GM19035 (cell line): ENCODE measurements at regions not wholly inside any gene's neighbourhood (a gene's known extent, or its start where the extent isn't known, plus 50 kb on each side); places are given as distances from the start of the nearest gene placed in this dataset.
"Not testable (repeated sequence)": the region's sequence is repeated elsewhere in the genome, so short reads cannot be mapped to it uniquely, and the experiment has no call there.

ENCODE experiments used
- ATAC-seq: cut with Tn5 transposase; IDR thresholded peaks from one replicate; pipeline ENCODE4 v1.9.1; 2021; ENCODE audit not compliant: unreplicated experiment

DNA sequence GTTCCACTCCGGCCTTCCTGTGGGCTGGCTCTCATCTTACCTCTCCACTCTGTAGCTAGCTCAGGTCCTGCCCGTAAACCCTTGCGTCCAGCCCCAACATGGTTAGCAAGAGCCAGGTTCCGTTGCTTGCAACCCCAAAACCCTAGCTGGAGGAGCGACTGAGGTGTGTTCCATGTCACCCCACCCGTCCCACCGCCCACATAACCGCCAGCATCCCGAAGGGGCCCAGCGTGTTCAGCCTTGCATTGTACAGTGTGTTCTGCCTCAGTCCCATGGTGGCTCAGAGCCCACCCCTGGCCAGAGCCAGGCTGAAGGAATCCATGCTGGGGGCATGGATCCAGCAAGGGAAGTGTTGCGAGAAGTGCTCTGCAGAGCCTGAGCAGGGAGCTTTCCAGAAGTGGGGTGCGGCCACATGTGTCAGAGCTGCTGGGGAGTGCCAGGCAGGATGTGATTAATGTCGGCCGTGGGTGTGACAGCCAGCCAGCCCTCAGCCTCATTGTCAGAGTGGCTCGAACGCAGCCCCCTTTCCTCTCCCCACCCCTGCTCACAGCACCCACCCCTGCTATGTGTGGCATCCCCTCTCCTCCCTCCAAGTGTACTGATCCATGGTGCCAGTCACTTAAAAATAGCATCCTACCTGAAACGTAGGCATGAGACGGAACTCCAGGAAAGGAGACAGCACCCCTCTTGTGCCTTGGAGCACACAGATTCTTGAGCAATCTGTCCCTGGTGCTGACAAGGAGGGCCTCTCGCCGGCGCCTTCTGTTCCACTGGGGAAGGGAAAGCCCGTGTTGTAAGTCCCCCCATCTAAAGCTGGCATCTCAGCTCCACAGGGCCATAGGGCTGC, 158.9 kb downstream of the OR4M2 start:
- ATAC-seq = not testable (repeated sequence)

DNA sequence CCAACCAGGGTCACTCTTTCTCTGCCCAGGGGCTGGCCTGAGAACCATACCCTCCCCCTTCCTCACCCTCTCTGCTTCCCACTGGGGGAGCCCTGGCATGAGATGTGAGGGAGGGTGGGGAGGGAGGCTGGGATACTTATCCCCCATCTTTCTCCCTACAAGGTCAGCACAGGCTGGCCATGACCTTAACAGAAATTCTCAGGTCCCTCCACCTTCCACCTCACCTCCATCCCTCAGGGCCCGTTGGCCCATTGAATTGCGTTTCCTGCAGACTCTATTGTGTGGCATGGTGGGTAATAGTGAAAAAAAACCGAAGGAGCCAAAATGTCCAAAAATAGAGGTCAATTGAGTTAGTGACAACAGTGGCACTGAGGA, 159.5 kb downstream of the OR4M2 start:
- no peak for ATAC-seq

DNA sequence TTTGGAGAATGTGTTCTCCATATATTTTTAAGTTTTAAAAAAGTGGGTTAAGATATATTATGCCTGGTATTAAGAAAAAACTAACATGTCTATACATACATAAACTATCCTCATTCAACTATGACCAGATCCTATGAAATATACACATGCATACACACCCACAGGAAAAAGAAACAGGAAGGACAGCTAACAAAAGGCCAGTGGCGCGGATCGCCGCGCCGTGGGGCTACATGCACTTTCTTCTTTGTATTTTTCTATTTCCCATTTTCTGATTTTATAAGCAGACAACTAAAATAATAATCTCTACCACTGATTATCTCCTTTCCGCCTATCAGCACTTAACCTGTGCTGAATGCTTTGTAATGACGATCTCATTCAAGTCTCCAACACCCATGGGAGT, 160.1 kb downstream of the OR4M2 start:
- no peak for ATAC-seq

DNA sequence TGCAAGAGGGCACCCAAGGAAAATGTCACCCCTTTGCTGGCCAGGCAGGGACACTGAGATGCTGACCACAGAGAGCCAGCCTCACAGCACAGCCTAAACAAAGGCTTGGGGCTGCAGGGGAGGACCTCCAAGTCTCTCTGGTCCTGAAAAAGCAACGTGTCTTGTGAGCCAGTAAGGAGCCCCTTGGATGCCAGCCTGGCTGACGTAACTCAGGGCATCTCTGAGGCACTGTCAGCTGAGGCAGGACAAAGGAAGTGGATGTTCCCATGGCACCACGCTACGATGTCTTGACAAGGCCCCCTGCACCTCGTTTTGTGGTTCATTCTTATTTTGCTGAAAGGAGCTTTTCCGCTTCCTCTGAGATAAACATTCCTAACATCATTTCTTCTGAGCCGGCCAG, 160.7 kb downstream of the OR4M2 start:
- ATAC-seq = no peak

DNA sequence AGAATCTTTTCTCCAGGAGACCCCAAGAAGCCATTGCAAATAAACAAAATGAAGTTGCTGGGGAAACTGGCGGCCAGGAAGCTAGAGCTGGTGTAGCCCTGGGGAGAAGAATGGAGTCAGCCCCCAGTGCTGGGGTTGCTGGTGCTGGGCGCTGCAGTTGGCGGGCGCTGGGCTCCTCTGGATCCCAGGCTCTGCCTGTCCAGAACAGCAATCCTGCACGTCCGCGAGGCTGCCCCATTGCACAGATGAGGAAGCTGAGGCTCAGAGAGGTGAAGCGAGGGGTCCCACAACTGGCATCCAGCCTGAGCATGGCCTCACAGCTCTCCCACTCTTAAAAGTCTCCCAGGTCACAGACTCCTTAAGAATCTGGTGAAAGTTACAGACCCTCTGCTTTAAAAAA, 161.1 kb downstream of the OR4M2 start:
- no peak for ATAC-seq

DNA sequence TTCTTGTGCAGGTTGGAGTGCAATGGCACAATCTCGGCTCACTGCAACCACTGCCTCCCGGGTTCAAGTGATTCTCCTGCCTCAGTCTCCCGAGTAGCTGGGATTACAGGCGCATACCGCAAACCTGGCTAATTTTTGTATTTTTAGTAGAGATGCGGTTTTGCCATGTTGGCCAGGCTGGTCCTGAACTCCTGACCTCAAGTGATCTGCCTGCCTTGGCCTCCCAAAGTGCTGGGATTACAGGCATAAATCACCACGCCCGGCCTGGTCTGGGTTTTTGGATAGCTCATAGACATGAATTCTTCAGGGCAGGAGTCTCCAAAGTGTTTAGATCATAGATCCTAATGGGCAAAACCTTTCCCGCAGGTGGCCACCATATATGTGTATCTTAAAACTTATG, 162.0 kb downstream of the OR4M2 start:
- not testable (repeated sequence) for ATAC-seq

DNA sequence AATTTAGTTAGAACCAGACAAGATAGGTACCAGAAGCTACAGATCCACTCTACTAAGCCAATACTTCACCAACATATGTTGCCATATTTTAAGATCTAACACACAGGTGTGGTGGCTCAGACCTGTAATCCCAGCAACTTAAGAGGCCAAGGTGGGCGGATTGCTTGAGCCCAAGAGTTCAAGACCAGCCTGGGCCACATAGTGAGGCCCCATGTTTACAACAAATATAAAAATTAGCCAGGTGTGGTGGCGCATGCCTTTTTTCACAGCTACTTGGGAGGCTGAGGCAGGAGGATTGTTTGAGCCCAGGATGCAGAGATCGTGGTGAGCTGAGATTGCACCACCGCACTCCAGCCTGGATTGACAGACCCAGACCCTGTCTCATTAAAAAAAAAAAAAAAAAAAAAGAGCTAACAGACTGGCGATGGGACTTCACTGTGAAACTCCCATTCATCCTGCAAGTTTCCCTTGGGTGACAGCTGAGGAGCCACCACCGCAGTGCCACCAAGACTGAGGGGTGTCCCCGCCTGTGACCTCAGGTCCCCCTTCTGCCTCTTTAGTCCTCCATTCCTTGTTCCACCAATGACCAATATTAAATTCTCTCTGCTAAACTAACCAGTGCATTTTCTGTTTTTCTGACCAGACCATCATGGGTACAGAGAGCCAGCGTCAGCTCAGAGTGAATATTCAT, 163.3 kb downstream of the OR4M2 start:
- no peak for ATAC-seq

DNA sequence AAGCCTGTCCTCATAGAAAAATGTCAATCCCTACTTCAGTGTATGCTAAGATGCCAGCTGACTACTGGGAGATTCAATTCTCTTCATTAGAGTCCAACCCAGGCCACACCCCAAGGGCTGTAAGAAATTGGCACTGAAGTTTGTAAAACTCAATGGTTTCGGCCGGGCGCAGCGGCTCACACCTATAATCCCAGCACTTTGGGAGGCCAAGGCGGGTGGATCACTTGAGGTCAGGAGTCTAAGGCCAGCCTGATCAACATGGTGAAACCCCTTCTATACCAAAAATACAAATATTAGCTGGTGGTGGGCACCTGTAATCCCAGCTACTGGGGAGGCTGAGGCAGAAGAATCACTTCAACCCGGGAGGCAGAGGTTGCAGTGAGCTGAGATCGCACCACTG, 169.2 kb downstream of the OR4M2 start:
- not testable (repeated sequence) for ATAC-seq

DNA sequence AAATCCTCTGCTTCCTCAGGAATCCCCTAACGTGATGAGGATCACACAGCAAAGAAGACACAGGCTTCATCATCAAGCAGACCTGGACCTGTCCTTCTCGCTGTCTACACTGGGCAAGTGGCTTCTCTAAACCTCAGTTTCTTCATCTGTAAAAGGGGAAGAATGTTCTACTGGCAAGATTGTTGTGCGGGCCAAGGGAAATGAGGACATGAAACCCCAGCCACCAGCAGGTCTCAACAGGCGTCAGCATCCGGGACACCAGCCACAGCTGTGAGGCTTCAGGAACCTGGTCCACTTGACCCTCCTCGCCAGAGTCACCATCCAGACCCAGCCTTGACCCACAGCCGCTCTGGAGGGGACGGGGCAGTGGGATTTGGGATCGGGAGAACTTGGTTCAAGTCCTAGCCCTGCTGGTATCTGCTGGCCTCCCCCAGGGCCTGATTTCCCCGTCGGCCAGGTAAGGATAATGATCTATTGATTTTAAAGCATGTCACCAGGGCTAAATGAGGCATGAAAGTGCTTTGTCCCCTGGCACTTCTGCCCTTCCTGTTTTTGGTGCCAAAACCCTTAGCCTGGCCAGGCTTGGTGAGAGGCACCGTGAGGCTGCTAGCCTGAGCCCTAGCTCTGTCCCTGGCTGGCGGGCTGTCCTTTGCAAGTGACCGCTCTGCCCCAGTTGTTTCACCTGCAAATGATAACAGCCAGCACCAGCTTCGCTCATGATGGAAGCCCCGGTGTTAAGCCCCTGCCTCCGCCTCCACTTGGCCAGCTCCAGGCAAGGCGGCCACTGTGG, 170.4 kb downstream of the OR4M2 start:
- not testable (repeated sequence) for ATAC-seq

DNA sequence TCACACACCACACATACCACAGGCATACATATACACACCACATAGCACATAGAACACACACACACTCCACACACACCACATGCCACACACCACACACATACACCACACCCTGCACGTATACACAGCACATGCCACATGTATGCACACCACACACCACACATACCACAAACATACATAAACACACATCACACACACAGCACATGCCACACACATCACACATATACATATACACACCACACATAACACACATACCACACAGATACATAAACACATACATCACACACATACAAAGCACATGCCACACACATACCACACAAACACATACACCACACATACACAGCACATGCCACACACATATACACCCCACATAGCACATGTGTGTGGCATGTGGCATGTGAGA, 171.1 kb downstream of the OR4M2 start:
- ATAC-seq = no peak

DNA sequence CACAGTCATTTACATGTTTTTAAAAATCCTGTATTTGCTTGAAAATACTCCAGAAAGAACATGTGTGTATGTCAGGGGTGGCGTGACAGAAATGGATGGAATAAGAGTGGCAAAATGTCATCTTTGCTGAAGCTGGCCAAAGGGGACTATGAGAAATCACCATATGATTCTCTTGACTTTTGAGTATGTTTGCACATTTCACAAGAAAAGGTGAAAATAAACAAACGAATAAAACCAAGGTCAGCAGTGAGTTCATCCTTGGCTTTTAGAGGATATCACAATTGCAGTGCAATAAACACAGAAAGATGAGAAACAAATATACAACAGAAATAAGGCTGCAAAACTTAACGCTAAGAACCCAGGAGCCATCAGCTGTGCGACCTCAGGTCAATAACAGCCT, 171.7 kb downstream of the OR4M2 start:
- not testable (repeated sequence) for ATAC-seq

DNA sequence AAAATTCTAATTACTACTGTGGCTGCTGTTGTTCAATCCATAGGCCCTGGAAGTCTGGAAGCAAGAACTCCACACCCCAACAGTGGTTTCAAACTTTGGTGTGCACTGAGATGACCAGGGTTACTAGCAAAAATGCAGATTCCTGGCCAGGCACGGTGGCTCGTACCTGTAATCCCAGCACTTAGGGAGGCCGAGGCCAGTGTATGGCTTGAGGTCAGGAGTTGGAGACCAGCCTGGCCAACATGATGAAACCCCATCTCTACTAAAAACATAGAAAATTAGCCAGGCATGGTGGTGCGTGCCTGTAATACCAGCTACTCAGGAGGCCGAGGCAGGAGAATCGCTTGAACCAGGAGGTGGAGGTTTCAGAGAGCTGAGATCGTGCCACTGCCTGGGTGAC, 172.2 kb downstream of the OR4M2 start:
- not testable (repeated sequence) for ATAC-seq

DNA sequence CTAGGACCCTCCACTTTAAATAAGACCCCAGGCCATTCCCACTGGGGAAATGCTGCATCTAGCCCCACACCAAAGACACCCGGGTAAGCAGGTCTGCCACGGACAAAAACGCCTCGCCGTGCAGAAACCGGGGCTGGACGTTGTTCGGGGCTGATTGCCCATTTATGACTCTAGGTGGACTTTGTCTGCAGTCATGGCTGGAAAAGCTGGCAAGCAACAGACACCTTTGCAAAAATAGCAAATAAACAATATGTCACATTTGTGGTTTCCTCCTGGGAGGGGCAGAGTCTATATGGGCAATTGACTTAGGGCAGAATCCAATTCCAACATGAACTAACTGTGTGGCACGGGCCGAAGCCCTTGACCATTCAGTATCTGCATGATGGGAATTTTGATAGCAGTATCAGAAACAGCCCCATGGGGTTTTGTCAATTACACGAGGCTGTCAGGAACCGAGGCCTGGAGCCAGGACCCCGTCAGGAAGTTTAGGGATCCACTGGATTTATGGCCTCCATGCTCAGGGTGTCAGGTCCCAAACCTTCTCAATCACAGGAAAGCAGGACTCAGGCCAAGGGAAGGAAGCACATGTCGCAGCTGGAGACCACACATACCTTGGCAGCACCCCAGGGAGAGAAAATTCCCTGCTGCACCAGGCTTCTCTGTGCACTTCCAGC, 172.8 kb downstream of the OR4M2 start:
- ATAC-seq = not testable (repeated sequence)

DNA sequence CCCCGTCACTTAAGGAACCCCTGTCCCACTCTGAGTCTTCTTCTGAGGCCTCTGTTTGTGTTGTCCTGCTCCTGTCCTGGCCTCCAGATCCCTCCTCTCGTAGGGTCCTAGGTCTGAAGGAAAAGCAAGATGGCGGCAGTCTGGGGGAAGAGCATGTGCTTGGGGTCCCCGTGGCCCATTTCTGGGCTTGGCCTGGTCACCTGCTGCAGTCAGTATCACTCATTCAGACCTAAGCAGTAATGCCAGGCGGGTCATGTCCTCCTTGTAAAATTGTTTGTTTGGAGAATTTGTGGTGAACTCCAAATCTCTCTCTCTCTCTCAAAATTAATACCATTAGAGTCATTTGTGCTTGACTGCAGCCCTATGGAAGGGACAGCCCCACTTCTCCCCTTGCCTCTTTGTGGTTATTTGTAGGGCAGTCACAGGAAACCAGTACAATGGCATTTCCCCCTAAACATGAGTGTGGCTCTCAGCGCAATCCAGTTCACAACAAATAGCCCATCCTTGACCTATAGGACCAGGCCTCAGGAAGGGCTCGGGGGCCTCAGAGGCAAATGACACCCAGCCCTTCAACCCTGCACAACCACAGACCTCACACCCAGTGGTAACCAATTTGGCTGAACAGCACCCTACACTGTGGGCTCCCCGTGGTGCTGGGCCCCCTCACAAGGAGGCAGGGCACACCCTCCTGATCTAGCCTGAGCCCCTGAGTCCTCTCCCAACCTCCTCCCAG, 173.5 kb downstream of the OR4M2 start:
- peak; percentile 84 for ATAC-seq

DNA sequence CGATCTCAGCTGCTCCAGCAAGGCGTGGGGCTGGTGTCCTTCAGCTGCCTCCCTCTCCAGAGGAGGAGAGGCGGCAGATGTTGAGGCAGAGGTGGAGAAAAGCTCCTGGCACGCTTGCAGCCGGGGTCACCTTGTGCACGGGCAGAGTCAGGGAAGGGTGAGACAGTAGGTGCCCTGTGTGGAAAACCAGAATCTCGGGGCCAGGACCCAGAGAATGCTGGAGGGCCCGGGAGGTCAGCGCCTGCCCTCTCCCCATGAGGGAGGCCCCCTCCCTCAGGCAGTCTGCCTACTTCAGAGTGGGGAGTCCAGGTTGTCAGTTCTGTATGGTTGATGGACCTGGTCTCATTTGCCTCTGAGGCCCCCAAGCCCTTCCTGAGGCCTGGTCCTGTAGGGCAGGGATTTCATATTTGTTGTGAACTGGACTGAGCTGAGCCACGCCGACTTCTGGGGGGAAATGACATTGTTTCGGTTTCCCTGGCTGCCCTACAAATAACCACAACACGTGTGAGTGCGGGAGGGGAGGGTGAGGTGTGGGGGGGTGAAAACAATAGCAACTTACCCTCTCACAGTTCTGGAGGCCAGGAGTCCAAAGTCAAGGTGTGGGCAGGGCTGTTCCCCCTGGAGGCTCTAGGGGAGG, 174.2 kb downstream of the OR4M2 start:
- ATAC-seq = peak; percentile 36

DNA sequence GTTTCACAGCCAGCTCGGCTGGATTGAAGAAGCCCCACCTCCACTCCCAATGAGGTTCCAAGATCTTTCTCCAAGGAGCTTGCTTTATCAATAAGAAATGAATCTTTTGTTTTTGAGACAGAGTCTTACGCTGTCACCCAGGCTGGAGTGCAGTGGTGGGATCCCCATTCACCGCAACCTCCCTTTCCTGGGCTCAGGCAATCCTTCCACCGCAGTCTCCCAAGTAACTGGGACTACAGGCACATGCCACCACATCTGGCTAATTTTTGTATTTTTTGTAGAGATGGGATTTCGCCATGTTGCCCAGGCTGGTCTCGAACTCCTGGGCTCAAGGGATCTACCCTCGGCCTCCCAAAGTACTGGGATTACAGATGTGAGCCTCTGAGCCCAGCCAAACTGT, 175.3 kb downstream of the OR4M2 start:
- ATAC-seq = not testable (repeated sequence)

DNA sequence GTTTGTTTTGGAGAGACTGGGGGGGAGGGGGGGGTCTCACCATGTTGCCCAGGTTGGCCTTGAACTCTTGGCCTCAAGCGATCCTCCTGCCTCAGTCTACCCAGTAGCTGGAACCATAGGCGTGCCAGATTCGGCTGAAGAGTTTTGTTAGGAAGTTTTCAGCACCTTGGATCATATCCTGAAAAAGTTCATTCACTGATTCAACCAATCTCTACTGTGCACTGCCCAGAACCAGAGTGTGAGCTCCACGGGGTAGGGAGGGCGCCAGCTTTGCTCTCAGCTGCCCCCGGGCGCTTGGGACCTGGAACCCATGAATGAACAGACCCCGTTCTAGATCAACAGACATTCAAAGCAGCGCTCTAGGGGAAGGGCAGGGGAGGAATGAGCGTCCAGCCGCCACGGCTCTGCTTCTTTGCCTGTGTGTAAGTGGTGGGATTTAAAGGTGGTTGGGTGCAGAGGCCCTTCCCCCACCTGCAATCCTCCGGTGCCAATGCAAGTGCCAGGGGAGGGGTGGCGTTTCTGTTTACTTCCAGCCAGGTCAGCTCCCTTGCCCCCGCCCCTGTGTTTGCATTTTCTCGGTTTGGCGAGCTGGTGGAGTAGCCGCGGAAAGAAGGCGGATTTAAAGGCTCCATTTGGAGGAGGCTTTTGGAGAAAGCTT, 176.2 kb downstream of the OR4M2 start:
- not testable (repeated sequence) for ATAC-seq

DNA sequence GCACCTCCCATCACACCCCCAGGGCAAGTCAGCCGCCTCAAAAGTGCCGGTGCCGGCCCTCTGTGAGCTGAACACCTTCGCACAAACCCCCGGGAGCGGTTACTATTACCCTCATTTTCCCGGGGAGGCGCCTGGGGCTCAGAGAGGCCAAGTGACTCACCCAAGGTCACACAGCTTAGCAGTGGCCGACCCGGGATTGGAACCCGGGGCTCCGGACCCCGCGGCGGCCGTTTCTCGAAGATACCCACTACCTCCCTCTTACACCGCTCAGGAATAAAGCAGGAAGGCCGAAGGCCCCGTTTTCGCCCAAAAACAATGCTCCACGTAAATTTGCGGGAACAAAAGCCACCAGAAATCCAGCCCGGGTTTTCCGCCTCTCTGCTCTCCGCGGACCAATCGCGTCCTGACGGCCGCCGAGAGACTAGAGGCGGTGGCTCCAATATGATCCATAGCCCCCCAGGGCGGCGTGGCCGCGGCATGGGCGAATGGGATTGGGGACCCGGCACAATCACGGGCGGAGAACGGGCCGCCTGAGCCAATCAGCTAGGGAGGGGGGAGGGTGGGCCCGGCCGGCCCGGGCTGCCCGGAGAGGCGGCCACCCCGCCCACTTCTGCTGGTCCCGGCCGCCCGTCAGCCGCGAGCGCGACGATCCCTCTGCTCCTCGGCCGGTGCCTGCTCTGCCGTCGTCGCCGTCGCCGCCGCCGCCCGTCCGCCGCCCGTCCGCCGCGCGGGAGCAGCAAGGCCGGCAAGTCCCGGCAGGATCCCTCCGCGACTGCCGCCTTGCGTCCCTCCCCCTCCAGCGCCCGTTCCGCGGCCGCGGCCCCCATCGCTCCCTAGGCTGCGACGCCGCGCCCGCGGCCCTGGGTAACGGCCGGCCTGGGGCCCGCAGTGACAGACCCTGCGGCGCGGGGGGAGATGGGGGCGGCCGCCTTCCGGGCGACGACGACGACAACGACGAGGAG, 177.0 kb downstream of the OR4M2 start:
- ATAC-seq = no peak
